ENCODE measurements at regions not wholly inside any gene's neighbourhood (a gene's known extent, or its start where the extent isn't known, plus 50 kb on each side); places are given as distances from the start of the nearest gene placed in this dataset.

GRCh38 chr16:85170590-85171003, 58.3 kb upstream of the CIBAR2 start (continued):
- TF ChIP-seq SIX4 (CRISPR knock-in tag; IDR thresholded peaks at IDR 0.05) (no peak), ZNF746 (CRISPR knock-in tag; IDR thresholded peaks at IDR 0.05) (no peak), ZNF761 (CRISPR knock-in tag; conservative IDR thresholded peaks at IDR 0.05) (no peak), ZNF709 (CRISPR knock-in tag; IDR thresholded peaks at IDR 0.05) (peak; percentile 66; the same call in 1 of the 2 replicates), KAT7 (CRISPR knock-in tag; IDR thresholded peaks at IDR 0.05; ENCODE audit: borderline replicate concordance) (no peak), ATF1 (CRISPR knock-in tag; IDR thresholded peaks at IDR 0.05) (no peak), ZNF142 (CRISPR knock-in tag; IDR thresholded peaks at IDR 0.05) (peak; percentile 42; the same call in 1 of the 2 replicates), HOXA9 (CRISPR knock-in tag; IDR thresholded peaks at IDR 0.05; ENCODE audit: borderline replicate concordance) (no peak), XBP1 (CRISPR knock-in tag; IDR thresholded peaks at IDR 0.05) (no peak), HNRNPLL (IDR thresholded peaks at IDR 0.05; ENCODE audit: low read depth, low read length, poor library complexity, severe bottlenecking) (no peak), MAZ (IDR thresholded peaks at IDR 0.05; ENCODE audit: borderline replicate concordance, low read depth, low read length) (no peak), MAZ (CRISPR knock-in tag; IDR thresholded peaks at IDR 0.05; ENCODE audit: low read depth) (no peak; the same call in 1 of the 2 replicates), ZSCAN21 (CRISPR knock-in tag; IDR thresholded peaks at IDR 0.05; ENCODE audit: borderline replicate concordance) (0 out of 2 replicates have a peak, but pooled peaks have one; percentile 58), ZSCAN29 (CRISPR knock-in tag; conservative IDR thresholded peaks at IDR 0.05) (no peak), ZNF776 (CRISPR knock-in tag; IDR thresholded peaks at IDR 0.05) (no peak), HIC2 (CRISPR knock-in tag; IDR thresholded peaks at IDR 0.05; ENCODE audit: low read depth) (peak; percentile 66), ZNF720 (CRISPR knock-in tag; IDR thresholded peaks at IDR 0.05) (no peak)
- TF ChIP-seq, protein P1, sequence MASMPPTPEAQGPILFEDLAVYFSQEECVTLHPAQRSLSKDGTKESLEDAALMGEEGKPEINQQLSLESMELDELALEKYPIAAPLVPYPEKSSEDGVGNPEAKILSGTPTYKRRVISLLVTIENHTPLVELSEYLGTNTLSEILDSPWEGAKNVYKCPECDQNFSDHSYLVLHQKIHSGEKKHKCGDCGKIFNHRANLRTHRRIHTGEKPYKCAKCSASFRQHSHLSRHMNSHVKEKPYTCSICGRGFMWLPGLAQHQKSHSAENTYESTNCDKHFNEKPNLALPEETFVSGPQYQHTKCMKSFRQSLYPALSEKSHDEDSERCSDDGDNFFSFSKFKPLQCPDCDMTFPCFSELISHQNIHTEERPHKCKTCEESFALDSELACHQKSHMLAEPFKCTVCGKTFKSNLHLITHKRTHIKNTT (CRISPR knock-in tag; IDR thresholded peaks at IDR 0.05), result no peak
- TF ChIP-seq, protein P2, sequence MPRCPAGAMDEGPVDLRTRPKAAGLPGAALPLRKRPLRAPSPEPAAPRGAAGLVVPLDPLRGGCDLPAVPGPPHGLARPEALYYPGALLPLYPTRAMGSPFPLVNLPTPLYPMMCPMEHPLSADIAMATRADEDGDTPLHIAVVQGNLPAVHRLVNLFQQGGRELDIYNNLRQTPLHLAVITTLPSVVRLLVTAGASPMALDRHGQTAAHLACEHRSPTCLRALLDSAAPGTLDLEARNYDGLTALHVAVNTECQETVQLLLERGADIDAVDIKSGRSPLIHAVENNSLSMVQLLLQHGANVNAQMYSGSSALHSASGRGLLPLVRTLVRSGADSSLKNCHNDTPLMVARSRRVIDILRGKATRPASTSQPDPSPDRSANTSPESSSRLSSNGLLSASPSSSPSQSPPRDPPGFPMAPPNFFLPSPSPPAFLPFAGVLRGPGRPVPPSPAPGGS (CRISPR knock-in tag; IDR thresholded peaks at IDR 0.05), result no peak
- TF ChIP-seq, protein P3, sequence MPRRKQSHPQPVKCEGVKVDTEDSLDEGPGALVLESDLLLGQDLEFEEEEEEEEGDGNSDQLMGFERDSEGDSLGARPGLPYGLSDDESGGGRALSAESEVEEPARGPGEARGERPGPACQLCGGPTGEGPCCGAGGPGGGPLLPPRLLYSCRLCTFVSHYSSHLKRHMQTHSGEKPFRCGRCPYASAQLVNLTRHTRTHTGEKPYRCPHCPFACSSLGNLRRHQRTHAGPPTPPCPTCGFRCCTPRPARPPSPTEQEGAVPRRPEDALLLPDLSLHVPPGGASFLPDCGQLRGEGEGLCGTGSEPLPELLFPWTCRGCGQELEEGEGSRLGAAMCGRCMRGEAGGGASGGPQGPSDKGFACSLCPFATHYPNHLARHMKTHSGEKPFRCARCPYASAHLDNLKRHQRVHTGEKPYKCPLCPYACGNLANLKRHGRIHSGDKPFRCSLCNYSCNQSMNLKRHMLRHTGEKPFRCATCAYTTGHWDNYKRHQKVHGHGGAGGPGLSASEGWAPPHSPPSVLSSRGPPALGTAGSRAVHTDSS (CRISPR knock-in tag; conservative IDR thresholded peaks at IDR 0.05), result no peak
